GM21526 (cell line): ENCODE measurements at regions not wholly inside any gene's neighbourhood (a gene's known extent, or its start where the extent isn't known, plus 50 kb on each side); places are given as distances from the start of the nearest gene placed in this dataset.
"Not testable (repeated sequence)": the region's sequence is repeated elsewhere in the genome, so short reads cannot be mapped to it uniquely, and the experiment has no call there.

Source experiments
- ATAC-seq: cut with Tn5 transposase; IDR thresholded peaks from one replicate; pipeline ENCODE4 v1.9.1; 2021; ENCODE audit warnings: moderate library complexity; ENCODE audit not compliant: unreplicated experiment, low FRiP score

- not testable (repeated sequence) for ATAC-seq
Observed at GRCh38 chr4:30124621-30125020, 595.5 kb upstream of the PCDH7 start.

GRCh38 chr4:30125868-30126267, 594.3 kb upstream of the PCDH7 start:
- no peak for ATAC-seq

DNA sequence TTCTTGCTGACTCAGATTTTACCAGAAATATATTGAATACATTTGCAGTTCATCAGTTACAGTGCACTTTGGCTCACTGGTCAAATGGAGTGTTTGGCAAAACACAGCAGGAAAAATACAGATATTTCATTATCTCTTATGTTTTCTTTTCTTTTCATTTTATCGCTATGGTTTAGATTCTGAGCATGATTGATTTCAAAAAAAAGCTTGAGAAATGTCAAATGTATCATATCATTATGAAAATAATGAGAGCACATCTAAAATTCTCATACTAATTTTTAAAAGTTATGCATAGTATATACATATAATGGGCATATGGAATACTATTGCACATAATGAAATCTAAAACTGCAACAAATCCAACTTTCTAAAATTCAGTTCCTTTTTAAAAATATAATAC, 593.8 kb upstream of the PCDH7 start:
- no peak for ATAC-seq

- not testable (repeated sequence) for ATAC-seq
Observed at GRCh38 chr4:30148828-30149227, 571.3 kb upstream of the PCDH7 start.

GRCh38 chr4:30149539-30149938, 570.6 kb upstream of the PCDH7 start:
- ATAC-seq: not testable (repeated sequence)

- ATAC-seq: no peak
Observed at GRCh38 chr4:30153427-30153826, 566.7 kb upstream of the PCDH7 start.

GRCh38 chr4:30160140-30160539, 560.0 kb upstream of the PCDH7 start:
- ATAC-seq: no peak

DNA sequence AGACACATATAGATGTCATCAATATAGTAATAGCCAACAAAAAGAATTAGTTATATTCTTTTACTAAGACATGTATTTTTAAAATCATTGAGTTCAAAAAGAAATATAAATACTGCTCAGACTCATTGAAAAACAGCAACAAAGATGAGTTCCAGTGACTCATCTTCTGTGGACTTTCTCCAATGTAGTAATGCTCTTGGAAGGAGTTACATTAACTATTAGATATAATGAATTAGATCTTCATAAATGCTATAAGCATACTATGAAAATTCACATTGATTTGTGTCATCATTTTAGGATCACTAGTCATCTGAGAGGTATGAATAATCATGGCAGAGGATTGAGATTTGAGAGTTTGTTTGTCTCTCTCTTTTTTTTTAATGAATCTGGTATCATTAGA, 547.8 kb upstream of the PCDH7 start:
- no peak for ATAC-seq

- ATAC-seq: no peak
Observed at GRCh38 chr4:30181512-30181911, 538.7 kb upstream of the PCDH7 start.

DNA sequence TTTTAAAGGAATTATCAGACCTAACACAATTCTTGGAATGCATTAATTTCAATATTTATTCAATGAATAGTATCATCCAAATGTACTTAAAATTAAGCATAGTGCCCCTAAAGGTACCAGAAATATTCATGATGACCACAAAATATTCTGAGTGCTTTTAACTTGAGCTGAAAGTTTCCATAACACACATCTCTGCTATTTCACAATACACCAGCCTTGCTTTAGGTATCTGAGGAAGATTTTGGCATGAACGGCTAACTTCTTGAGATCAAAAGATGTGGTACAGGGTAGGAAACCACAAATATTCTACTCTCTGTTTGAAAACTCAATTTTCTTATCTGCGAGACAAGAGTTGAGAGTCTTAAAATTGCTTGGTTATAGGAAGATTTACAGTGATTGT, 538.3 kb upstream of the PCDH7 start:
- no peak for ATAC-seq

GRCh38 chr4:30182786-30183185, 537.4 kb upstream of the PCDH7 start:
- no peak for ATAC-seq

DNA sequence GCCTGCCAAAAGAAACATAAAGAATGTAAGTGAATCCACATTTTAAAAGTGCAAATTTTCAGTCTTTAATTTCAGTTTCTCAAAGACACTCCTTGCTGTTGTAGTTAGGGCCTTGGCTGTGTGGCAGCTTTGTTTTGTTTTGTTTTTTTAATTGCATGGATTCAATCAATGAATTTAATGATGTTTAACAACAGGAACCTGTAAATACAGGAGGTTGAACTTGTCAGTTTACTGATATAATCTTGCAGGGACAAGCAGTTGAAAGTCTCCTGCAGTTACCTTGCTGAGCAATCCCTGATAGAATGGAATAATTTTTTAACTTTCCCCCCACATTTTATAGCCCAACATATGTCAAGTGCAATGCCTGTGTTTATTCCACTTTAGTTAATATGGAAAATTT, 528.3 kb upstream of the PCDH7 start:
- ATAC-seq: no peak

GRCh38 chr4:30207389-30207788, 512.8 kb upstream of the PCDH7 start:
- no peak for ATAC-seq

GRCh38 chr4:30208731-30209435, 511.3 kb upstream of the PCDH7 start:
- ATAC-seq: no peak

- ATAC-seq: not testable (repeated sequence)
Observed at GRCh38 chr4:30215973-30216372, 504.2 kb upstream of the PCDH7 start.

GRCh38 chr4:30245140-30245539, 475.0 kb upstream of the PCDH7 start:
- no peak for ATAC-seq

DNA sequence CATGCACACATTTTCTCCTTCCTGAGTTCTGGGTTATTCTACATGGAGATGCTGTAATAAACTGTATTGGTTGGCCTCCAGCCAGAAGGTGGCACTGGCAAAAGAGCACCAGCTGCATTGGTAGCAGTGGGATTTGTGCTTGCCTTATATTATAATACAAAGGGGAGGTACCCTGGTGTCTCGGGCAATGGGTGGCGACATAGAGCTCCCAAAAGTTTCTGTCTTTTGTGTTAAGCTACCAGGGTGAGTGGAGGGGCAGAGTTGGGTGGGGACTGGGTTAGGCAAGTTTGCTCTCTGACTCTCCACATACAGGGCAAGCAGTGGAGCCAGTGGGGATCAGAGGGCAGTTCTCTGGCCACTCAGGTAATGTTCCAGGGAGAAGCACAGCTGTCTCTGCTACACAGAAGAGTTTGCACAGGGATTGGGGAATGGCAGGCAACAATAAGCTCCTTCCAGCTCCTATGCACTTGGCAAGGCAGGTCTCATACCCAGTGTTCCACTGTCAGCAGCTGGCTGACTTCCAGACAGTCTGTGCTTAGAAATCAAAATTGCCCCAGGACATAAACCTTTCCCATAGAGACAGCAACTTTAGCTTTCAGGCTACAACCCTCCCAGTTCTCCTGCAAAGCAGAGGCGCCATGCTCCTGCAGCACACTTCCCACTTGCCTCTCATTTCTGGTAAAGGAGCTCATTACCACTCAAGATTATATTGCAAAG, 463.9 kb upstream of the PCDH7 start:
- no peak for ATAC-seq

DNA sequence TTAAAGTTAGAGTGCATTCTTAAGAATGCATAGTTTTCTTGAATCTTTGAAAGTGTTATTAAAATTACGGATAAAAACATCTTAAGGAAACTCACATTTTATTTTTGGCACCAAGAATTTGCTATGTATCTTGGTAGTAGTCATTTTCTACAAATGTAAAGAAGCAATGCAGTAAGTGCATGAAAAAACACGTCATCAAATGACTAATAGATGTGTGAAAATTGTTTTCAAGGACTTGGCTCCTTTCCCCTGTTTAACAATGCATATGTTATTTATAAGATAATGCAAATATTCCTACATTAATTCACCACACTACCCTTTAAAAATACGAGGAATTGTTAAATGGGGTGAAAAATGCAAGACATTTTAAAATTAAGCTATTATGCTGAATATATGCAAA, 461.2 kb upstream of the PCDH7 start:
- ATAC-seq: no peak

GRCh38 chr4:30262379-30262778, 457.8 kb upstream of the PCDH7 start:
- no peak for ATAC-seq

- ATAC-seq: no peak
Observed at GRCh38 chr4:30264465-30264864, 455.7 kb upstream of the PCDH7 start.

- ATAC-seq: no peak
Observed at GRCh38 chr4:30265716-30266115, 454.5 kb upstream of the PCDH7 start.

DNA sequence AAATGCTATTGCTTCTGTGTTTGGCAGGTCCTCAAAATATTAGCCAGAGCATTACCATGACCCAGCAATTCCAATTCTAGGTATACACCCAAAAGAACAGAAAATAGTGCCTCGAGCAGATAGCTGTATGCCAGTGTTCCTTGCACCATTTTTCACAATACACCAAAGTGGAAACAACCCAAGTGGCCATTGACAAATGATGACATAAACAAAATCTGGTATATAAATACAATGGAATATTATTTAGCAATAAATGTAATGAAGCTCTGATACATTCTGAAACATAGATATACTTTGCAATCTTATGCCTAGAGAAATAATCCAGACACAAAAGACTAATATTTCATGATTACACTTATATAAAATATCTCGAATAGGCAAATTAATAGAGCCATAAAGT, 451.8 kb upstream of the PCDH7 start:
- ATAC-seq: no peak
